HL-60/S4 treated with retinoic acid at 250 ng/mL for 4 days and 3 days (cell line): ENCODE measurements at regions not wholly inside any gene's neighbourhood (a gene's known extent, or its start where the extent isn't known, plus 50 kb on each side); places are given as distances from the start of the nearest gene placed in this dataset.

Source experiments
- in situ Hi-C: fragments of 300-500 bp; cut with MboI; formaldehyde crosslinking; loops from 2 replicates; pipeline ENCODE4 v1.7.0; 2022; ENCODE audit warnings: low sequenced_read_pairs

- in situ Hi-C loops, result no loop called here
Measured at GRCh38 chr9:4386819-4387218, 87.0 kb upstream of the GLIS3 start.

- in situ Hi-C loops, result no loop called here
Measured at GRCh38 chr9:4384750-4385149, 84.9 kb upstream of the GLIS3 start.

GRCh38 chr9:4382722-4383317 is 83.0 kb upstream of the GLIS3 start:
- in situ Hi-C loops, result no loop called here

- in situ Hi-C loops, result no loop called here
Measured at GRCh38 chr9:4381744-4382143, 81.9 kb upstream of the GLIS3 start.

GRCh38 chr9:4380406-4380805 is 80.5 kb upstream of the GLIS3 start:
- in situ Hi-C loops, result no loop called here

- in situ Hi-C loops, result no loop called here
Measured at GRCh38 chr9:4375424-4376200, 75.7 kb upstream of the GLIS3 start.

- in situ Hi-C loops, result loop anchor here (25.0 kb wide), 2 partner anchors 634 to 1509 kb away; no protein-coding TSS in a partner anchor
Measured at GRCh38 chr9:4371108-4371507, 71.2 kb upstream of the GLIS3 start.

GRCh38 chr9:4370501-4370900 is 70.6 kb upstream of the GLIS3 start:
- in situ Hi-C loops, result loop anchor here (25.0 kb wide), 2 partner anchors 633 to 1508 kb away; no protein-coding TSS in a partner anchor

GRCh38 chr9:4366591-4367330 is 66.9 kb upstream of the GLIS3 start:
- in situ Hi-C loops, result loop anchor here (25.0 kb wide), 2 partner anchors 629 to 1504 kb away; no protein-coding TSS in a partner anchor

- in situ Hi-C loops, result loop anchor here (25.0 kb wide), 2 partner anchors 628 to 1503 kb away; no protein-coding TSS in a partner anchor
Measured at GRCh38 chr9:4365055-4365454, 65.2 kb upstream of the GLIS3 start.

- in situ Hi-C loops, result loop anchor here (25.0 kb wide), 2 partner anchors 625 to 1500 kb away; no protein-coding TSS in a partner anchor
Measured at GRCh38 chr9:4362281-4362680, 62.4 kb upstream of the GLIS3 start.

GRCh38 chr9:4359016-4359415 is 59.1 kb upstream of the GLIS3 start:
- in situ Hi-C loops, result loop anchor here (25.0 kb wide), 2 partner anchors 622 to 1497 kb away; no protein-coding TSS in a partner anchor

GRCh38 chr9:4357929-4358328 is 58.1 kb upstream of the GLIS3 start:
- in situ Hi-C loops, result loop anchor here (25.0 kb wide), 2 partner anchors 621 to 1496 kb away; no protein-coding TSS in a partner anchor

GRCh38 chr9:4356306-4356705 is 56.4 kb upstream of the GLIS3 start:
- in situ Hi-C loops, result loop anchor here (25.0 kb wide), 2 partner anchors 619 to 1494 kb away; no protein-coding TSS in a partner anchor

- in situ Hi-C loops, result loop anchor here (25.0 kb wide), 2 partner anchors 616 to 1491 kb away; no protein-coding TSS in a partner anchor
Measured at GRCh38 chr9:4353236-4353635, 53.4 kb upstream of the GLIS3 start.

- in situ Hi-C loops, result loop anchor here (25.0 kb wide), 2 partner anchors 613 to 1488 kb away; no protein-coding TSS in a partner anchor
Measured at GRCh38 chr9:4349816-4350418, 50.0 kb upstream of the GLIS3 start.
